GM21528 (cell line): ENCODE measurements at regions not wholly inside any gene's neighbourhood (a gene's known extent, or its start where the extent isn't known, plus 50 kb on each side); places are given as distances from the start of the nearest gene placed in this dataset.
A peak's percentile ranks its signal among the peaks of the same experiment; 100 is the strongest.

Source experiments
- ATAC-seq: cut with Tn5 transposase; IDR thresholded peaks from one replicate; pipeline ENCODE4 v1.9.1; 2021; ENCODE audit warnings: mild to moderate bottlenecking, moderate library complexity; ENCODE audit not compliant: unreplicated experiment, low FRiP score

- peak; percentile 89 for ATAC-seq
These were observed 143.2 kb downstream of the MIS18A start for GRCh38 chr21:32135401-32136363.

DNA sequence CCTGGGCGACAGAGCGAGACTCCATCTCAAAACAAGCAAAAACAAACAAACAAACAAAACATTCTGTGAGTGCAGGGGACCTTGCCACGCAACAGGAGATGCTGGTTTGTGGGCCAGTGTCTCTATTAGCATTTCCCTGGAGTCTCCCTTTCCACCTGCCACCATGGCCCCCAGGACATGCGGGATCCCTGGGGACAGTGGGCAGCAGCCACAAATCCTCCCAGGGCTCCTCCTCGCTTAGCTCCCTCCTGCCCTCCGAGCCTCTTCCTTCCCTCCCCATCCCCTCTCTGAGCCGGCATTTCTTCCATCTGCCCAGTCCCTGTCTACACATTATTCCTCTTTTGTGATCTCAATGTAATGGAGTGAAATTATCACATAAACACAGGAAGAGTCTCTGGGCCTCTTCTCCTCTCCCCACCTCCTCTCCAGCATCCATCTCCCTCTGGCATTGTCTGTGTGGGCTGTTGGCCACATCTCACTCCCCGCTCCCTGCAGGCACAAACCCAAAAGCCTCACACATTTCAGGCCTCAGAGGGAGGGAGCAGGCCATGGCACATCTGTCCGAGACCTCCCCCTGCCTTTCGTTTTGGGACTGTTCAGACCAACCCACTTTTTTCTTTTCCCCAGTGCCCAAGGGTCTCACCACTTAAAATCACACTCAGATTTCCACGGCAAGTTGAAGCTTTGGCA lies 144.3 kb downstream of the MIS18A start:
- no peak for ATAC-seq

- no peak for ATAC-seq
These were observed 146.0 kb downstream of the MIS18A start for GRCh38 chr21:32132881-32133280.

DNA sequence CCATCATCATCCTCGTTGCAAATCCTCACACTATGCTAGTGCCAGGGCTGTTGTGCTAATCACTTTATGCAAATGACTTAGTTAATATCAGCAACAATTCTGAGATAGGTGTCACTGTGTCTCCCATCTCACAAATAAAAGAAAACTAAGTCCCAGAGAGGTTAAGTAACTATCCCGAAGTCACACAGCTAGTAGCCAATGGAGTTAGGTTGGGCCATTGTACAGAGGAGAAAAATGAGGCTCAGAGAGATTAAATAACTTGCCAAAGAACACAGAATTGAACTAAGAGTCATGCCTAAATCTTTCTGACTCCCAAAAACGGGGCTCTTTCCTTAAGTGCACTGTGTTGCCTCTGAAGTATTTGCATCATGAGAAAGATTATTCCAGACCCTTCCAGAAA lies 146.4 kb downstream of the MIS18A start:
- no peak for ATAC-seq

GRCh38 chr21:32131960-32132359 lies 146.9 kb downstream of the MIS18A start:
- no peak for ATAC-seq

- no peak for ATAC-seq
These were observed 147.7 kb downstream of the MIS18A start for GRCh38 chr21:32131164-32131563.

GRCh38 chr21:32130031-32130891 lies 148.6 kb downstream of the MIS18A start:
- no peak for ATAC-seq

GRCh38 chr21:32127081-32127480 lies 151.8 kb downstream of the MIS18A start:
- ATAC-seq = no peak

DNA sequence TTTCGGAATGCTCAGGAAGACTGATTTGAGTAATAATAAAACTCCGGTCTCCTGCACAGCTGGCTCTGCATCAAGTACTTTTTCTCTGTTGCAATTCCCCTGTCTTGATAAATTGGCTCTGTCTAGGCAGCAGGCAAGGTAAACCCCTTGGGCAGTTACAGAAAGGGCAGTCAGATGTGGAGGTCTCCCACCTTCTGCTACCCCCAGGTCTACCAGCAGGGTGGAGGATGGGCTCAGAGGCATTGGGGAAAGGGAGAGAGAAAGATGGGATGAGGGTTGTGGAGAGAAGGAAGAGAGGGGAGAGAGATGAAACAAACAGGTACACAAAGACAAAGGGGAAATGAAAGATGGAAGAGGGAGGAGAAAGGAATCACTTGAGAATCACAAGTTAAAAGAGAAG lies 156.8 kb downstream of the MIS18A start:
- ATAC-seq = no peak

DNA sequence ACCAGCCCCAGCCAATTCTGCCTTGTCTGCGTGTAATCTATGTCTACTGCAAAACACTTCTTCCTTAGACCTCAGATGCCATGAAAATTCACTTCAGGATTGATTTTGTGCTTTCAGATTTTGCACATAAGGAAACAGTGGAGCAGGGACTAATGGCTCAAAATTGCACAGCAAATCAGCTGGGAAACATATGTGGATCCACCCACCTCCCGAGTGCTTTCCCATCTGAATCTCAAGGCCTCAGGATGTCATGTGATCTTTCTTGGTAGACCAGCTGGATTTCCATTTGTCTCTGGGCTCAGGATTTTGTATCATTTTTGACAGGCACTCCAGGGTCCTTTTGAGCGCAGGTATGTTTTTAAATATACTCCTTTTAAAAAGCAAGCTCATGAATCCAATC lies 158.6 kb downstream of the MIS18A start:
- ATAC-seq = no peak

DNA sequence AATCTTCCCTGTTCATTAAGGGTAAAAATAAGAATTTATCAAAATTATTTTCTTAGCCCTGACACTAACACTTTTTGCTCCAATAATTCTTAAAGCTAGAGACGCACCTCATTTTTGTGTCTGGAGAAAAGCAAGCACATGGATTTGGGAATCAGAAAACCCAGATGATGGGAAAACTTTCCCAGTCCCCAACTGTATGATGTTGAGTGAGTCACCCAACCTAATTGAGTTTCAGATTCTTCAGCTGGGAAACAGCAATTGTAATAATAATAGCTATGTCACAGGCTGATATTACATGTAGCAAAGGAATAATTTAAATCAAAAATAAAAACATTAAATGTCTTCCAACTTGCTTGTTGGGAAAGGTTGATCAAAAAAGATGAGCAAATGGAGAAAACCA lies 159.0 kb downstream of the MIS18A start:
- no peak for ATAC-seq

DNA sequence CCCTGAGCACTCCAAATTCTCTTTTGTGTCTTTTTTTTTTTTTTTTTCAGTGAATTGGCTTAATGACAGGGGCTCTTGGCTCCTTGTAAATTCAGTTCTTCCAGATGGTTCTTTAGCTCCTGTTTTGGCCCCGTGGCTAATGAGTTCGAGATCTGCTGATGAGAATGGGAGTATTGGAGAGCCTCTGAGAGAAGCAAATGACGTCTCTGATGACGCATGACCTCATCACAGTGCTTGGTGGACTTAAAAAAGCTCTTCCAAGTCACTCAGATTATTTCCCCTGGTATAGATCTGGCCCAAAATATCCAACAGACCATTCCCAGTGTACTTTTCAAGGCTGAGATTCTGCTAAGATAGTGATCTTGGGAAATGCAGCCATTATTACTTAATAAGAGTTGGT lies 159.5 kb downstream of the MIS18A start:
- ATAC-seq = no peak

DNA sequence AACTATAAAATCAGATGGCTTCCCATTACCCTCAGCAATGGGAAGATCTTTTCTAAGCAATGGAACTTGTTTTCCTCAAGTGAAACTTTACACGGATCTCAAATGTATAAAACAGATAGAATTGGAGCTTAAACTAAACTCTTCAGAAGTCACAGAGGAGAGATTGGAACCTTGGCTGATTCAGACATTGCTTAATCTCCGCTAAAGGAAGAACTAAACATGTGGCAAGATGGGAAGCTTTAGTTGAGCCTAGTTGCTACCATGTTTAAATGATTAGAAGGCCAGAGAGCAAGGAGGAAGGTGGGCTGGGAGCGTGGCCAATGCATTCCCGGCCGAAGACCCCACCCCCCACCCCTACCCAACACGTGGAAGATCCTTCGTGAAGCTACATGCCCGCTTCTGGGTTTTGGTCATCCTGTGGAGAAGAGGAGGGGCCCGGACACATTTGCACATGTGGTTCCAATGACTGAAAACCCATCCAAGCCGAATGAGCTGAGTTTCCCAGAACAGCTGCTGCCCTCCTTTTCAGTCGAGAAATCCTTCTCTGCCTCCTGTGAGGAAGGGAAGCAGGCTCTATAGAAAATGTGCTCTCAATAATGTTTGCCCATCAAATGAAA lies 164.3 kb downstream of the MIS18A start:
- ATAC-seq = no peak

GRCh38 chr21:32113486-32113885 lies 165.4 kb downstream of the MIS18A start:
- no peak for ATAC-seq

DNA sequence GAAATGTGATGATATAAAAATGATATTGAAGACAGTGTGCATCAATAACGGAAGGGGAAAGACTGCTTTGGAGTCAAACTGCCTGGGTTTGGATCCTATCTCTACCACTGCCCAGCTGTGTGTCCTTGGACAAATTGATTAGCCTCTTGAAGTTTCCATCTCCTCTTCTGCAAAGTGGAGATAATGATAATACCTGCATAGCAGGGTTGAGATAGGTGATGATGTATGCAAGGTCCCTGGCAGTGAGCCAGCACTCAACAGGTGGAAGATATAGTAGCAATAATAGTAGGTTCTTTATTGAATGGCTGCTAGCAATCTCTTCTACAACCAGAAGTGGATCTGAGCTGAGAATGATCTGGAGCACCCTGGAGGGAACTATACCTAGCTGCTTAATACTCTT lies 166.7 kb downstream of the MIS18A start:
- no peak for ATAC-seq

DNA sequence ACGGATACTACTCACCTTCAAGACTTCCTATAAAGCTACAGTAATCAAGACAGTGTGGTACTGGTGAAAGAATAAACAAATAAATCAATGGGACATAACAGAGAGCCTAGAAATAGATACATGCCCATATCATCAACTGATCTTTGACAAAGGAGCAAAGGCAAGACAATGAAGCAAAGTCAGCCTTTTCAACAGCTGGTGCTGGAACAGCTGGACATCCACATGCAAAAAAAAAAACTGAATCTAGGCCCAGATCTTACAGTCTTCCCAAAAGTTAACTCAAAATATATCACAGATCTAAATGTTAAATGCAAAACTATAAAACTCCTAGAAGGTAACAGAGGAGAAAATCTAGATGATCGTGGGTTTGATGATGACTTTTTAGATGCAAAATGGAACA lies 170.3 kb downstream of the MIS18A start:
- no peak for ATAC-seq

DNA sequence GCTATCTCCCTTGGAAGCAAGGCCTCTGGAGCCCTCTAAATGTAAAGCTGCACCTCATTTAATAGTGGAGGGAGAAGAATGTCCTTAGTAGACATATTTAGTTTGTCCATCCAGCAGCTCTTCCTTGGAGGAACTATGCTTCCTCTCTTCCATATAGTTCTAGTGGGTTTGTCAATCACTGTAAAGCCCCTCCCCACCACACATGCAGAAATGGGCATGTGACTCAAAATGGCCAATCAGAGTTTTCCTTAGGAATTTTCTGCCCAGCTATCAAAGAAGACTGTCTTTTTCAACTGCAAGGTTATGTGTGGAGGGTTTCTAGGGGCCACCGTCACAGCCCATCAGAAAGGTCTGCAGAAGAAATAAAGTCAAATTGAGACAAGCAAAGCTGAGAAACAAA lies 175.5 kb downstream of the MIS18A start:
- no peak for ATAC-seq

DNA sequence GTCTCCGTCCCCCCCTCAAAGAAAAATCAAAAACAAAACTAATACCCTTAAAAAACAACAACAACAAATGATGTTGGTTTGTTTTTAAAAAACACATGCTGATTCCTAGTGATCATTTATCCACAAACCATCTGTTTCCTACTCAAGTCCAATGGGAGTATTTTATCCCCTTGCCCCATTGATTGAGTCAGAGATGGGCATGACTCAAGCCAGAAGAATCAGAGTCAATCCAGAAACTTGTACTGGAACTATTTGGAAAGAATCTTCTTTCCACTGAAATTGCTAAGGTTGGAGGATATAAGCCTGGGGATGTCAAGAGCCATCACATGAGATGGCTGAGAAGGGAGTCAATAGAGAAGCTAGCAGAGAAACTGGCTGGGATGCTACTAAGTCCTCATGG lies 176.4 kb downstream of the MIS18A start:
- ATAC-seq = no peak

DNA sequence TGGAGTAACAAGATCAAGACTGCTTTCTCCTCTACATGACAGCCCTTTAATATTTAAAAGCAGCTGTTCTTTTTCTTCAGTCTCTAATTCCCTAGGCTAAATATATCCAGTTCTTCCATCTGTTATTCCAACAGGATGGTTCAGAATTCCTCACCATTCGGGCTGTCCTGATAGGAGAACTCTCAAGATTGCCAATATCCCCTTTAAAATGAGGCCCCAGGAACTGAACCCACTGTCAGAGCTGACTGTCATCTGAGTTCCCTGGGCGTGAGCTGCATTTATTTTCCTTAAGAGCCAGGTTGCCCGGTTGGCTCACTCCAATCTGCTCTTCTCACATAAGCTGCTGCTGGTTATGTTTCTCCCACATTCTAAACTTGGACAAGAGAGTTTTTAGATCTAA lies 177.6 kb downstream of the MIS18A start:
- ATAC-seq = no peak

GRCh38 chr21:32100423-32100822 lies 178.4 kb downstream of the MIS18A start:
- ATAC-seq = no peak
